Caco-2 (cell line): ENCODE measurements at regions not wholly inside any gene's neighbourhood (a gene's known extent, or its start where the extent isn't known, plus 50 kb on each side); places are given as distances from the start of the nearest gene placed in this dataset.

ENCODE experiments used
- BruUV-seq: library from RNA; stranded (reverse); fragments of 400-500 nt; replicated peaks from 2 replicates; lab custom pipeline; 2021; lab: Mats Ljungman, UMichigan
- CTCF ChIA-PET: fragments of 300-600 bp; sonication (Branson Sonifier 250); formaldehyde crosslinking; loops from one replicate; lab custom pipeline; 2022; ENCODE audit warnings: antibody characterized with exemption; lab: Charles Lee
- POLR2A ChIA-PET: fragments of 300-600 bp; sonication (Branson Sonifier 250); formaldehyde crosslinking; loops from one replicate; lab custom pipeline; 2022; ENCODE audit warnings: antibody characterized with exemption; lab: Charles Lee
- DNase-seq, 2 experiments: peaks; one replicate each; pipeline versions ENCODE4 v3.0.0 to v3.0.0-alpha.2; 2020 to 2022
- H3K27me3 ChIP-seq: replicated peaks from 2 replicates; pipeline ENCODE4 v1.6.0; 2011; ENCODE audit warnings: low read length; ENCODE audit not compliant: control insufficient read depth, insufficient read depth
- H3K36me3 ChIP-seq: 2 replicates; pipeline ENCODE4 v1.5.1; 2011; ENCODE audit warnings: low read length; ENCODE audit not compliant: control insufficient read depth, insufficient read depth
- H3K4me1 ChIP-seq: fragments of 250-450 bp; sonication (Bioruptor Pico); 2 replicates; pipeline ENCODE4 v1.5.1; 2020; ENCODE audit warnings: mild to moderate bottlenecking
- H3K4me3 ChIP-seq: 2 replicates; pipeline ENCODE4 v1.5.1; 2011; ENCODE audit warnings: low read depth, mild to moderate bottlenecking, control low read depth, low read length
- H3K9me3 ChIP-seq: fragments of 250-450 bp; sonication (Bioruptor Pico); 2 replicates; pipeline ENCODE4 v1.5.1; 2020; ENCODE audit warnings: mild to moderate bottlenecking, moderate library complexity
- H3K27ac Mint-ChIP-seq: one replicate; pipeline ENCODE4 v1.8.0; 2022; ENCODE audit warnings: mixed read lengths; ENCODE audit not compliant: unreplicated experiment
- H3K27me3 Mint-ChIP-seq: one replicate; pipeline ENCODE4 v1.8.0; 2022; ENCODE audit warnings: mixed read lengths; ENCODE audit not compliant: insufficient read depth, unreplicated experiment
- H3K36me3 Mint-ChIP-seq: one replicate; pipeline ENCODE4 v1.8.0; 2022; ENCODE audit warnings: mild to moderate bottlenecking, mixed read lengths; ENCODE audit not compliant: insufficient read depth, unreplicated experiment
- H3K4me1 Mint-ChIP-seq: one replicate; pipeline ENCODE4 v1.8.0; 2022; ENCODE audit warnings: low read depth, mixed read lengths; ENCODE audit not compliant: unreplicated experiment
- H3K4me3 Mint-ChIP-seq: one replicate; pipeline ENCODE4 v1.8.0; 2022; ENCODE audit warnings: mild to moderate bottlenecking, moderate library complexity, mixed read lengths; ENCODE audit not compliant: unreplicated experiment
- H3K9me3 Mint-ChIP-seq: one replicate; pipeline ENCODE4 v1.8.0; 2022; ENCODE audit warnings: mixed read lengths; ENCODE audit not compliant: unreplicated experiment
- intact Hi-C: fragments of 100-400 bp; cut with micrococcal nuclease; formaldehyde crosslinking; loops from one replicate; pipeline ENCODE4 v1.10.0; 2022; ENCODE audit not compliant: unreplicated experiment
- TF ChIP-seq, protein P1 (sequence below), 2 experiments: fragments of 200-600 bp in 1 of 2; IDR thresholded peaks; 1 replicate in 1 of 2; 2 replicates in 1 of 2; pipeline versions ENCODE4 v1.5.1 to v1.8.0; 2011 to 2022; ENCODE audit warnings: antibody characterized with exemption in 1 of 2, control low read depth in 1 of 2, inconsistent platforms in 1 of 2, low read depth in 1 of 2, low read length in 1 of 2, mild to moderate bottlenecking in 1 of 2, moderate library complexity in 1 of 2; ENCODE audit not compliant: insufficient read depth in 1 of 2, severe bottlenecking in 1 of 2, unreplicated experiment in 1 of 2

DNA sequence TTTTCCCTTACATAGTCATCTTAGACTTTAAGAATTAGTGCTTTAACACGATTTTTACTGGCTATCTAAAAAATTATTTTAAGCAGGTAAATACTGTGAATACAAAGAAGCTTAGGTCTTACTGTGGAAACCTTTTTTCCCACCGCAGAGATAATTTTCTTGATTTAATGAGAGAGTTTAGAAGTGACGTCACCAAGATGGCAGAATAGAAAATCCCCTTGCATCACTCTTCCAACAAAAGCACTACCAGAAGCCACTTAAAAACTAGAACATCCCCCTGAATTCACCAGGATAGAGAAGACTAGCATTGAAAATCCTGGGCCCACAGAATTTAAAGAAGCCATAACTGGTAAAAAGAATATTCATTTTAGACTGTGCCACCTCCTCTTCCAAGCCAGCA lies 375.4 kb upstream of the PTCHD4 start:
- ChIA-PET POLR2A (no interaction called here), CTCF (no interaction called here)
- H3K4me3 Mint-ChIP-seq: no peak overlapping the region
- TF ChIP-seq, protein P1, sequence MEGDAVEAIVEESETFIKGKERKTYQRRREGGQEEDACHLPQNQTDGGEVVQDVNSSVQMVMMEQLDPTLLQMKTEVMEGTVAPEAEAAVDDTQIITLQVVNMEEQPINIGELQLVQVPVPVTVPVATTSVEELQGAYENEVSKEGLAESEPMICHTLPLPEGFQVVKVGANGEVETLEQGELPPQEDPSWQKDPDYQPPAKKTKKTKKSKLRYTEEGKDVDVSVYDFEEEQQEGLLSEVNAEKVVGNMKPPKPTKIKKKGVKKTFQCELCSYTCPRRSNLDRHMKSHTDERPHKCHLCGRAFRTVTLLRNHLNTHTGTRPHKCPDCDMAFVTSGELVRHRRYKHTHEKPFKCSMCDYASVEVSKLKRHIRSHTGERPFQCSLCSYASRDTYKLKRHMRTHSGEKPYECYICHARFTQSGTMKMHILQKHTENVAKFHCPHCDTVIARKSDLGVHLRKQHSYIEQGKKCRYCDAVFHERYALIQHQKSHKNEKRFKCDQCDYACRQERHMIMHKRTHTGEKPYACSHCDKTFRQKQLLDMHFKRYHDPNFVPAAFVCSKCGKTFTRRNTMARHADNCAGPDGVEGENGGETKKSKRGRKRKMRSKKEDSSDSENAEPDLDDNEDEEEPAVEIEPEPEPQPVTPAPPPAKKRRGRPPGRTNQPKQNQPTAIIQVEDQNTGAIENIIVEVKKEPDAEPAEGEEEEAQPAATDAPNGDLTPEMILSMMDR (IDR thresholded peaks at IDR 0.05; ENCODE audit: insufficient read depth in 1 of 2, low read depth in 1 of 2, low read length in 1 of 2, severe bottlenecking in 1 of 2, unreplicated experiment in 1 of 2): no peak
- intact Hi-C loops: no loop called here
- Histone ChIP-seq H3K9me3 (no peaks in the 10 kb centered on the region), H3K36me3 (no peaks in the 10 kb centered on the region), H3K27me3 (no peaks in the 10 kb centered on the region), H3K4me3 (no peak overlapping the region), H3K4me1 (no peaks in the 10 kb centered on the region)
- H3K27ac Mint-ChIP-seq: no peak overlapping the region
- no peaks in the 10 kb centered on the region for H3K4me1 Mint-ChIP-seq
- no peaks in the 10 kb centered on the region for H3K9me3 Mint-ChIP-seq
- peaks cover 3% of the 10 kb centered on the region for H3K27me3 Mint-ChIP-seq
- no peaks in the 10 kb centered on the region for H3K36me3 Mint-ChIP-seq
- no TSS peak for BruUV-seq
- no peak for DNase-seq

DNA sequence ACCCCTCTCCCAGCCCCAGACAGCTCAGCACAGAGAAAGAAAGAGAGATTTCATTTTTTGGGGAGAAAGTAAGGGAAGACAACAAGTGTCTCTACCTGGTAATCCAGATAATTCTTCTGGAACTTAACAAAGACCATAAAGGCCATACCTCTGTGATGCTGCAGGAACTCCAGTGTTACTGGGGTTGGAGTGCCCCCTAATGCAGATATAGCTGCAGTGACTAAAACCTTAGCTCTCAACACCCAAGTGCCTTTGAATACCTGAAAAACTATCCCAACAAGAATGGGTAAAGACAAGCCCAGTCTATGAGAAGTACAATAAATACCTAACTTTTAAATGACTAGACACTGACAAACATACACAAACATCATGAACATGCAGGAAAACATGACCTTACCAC lies 365.3 kb upstream of the PTCHD4 start:
- POLR2A ChIA-PET: no interaction called here
- no peaks in the 10 kb centered on the region for H3K36me3 Mint-ChIP-seq
- intact Hi-C loops: loop anchor here (5.0 kb wide), 1 partner anchor 389 kb away; no protein-coding TSS in a partner anchor
- BruUV-seq: no TSS peak
- Histone ChIP-seq H3K4me1 (no peaks in the 10 kb centered on the region), H3K27me3 (no peaks in the 10 kb centered on the region), H3K36me3 (no peaks in the 10 kb centered on the region), H3K4me3 (no peak overlapping the region), H3K9me3 (no peaks in the 10 kb centered on the region)
- H3K9me3 Mint-ChIP-seq: no peaks in the 10 kb centered on the region
- H3K27ac Mint-ChIP-seq: no peak overlapping the region
- H3K4me3 Mint-ChIP-seq: no peak overlapping the region
- H3K27me3 Mint-ChIP-seq: peaks cover 5% of the 10 kb centered on the region
- TF ChIP-seq, protein P1 (IDR thresholded peaks at IDR 0.05; ENCODE audit: insufficient read depth in 1 of 2, low read depth in 1 of 2, low read length in 1 of 2, severe bottlenecking in 1 of 2, unreplicated experiment in 1 of 2): peak in 1 of 2 experiments; percentile 34
- CTCF ChIA-PET: interaction anchor here (0.7 to 1.0 kb wide), 2 partner anchors 389 to 696 kb away, joined by 3 to 6 read pairs; no protein-coding TSS in a partner anchor
- H3K4me1 Mint-ChIP-seq: no peaks in the 10 kb centered on the region
- DNase-seq: peak in 1 of 2 experiments; percentile 7

DNA sequence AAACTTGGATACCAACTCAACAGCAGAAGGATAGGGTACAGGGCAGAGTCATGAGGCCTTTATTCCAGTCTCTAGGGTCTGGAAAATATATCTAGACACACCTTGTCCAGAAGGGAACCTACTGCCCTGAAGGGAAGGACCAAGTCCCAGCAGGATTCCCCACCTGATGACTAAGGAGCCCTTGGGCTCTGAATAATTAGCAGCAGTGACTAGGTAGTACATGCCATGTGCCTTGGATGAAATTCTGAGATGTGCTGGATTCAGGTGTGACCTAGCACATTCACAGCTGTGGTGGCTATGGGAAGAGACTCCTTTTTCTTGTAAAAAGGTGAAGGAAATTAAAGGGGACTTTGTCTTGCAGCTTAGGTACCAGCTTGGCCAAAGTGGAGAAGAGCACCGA lies 364.3 kb upstream of the PTCHD4 start:
- intact Hi-C loops: loop anchor here (5.0 kb wide), 1 partner anchor 388 kb away; no protein-coding TSS in a partner anchor
- Histone ChIP-seq H3K27me3 (no peaks in the 10 kb centered on the region), H3K4me3 (no peak overlapping the region), H3K36me3 (no peaks in the 10 kb centered on the region), H3K4me1 (no peaks in the 10 kb centered on the region), H3K9me3 (no peaks in the 10 kb centered on the region)
- TF ChIP-seq, protein P1 (IDR thresholded peaks at IDR 0.05; ENCODE audit: insufficient read depth in 1 of 2, low read depth in 1 of 2, low read length in 1 of 2, severe bottlenecking in 1 of 2, unreplicated experiment in 1 of 2): no peak
- Mint-ChIP-seq H3K9me3 (no peaks in the 10 kb centered on the region), H3K27ac (no peak overlapping the region), H3K4me1 (no peaks in the 10 kb centered on the region), H3K36me3 (no peaks in the 10 kb centered on the region), H3K27me3 (peaks cover 5% of the 10 kb centered on the region), H3K4me3 (no peak overlapping the region)
- BruUV-seq: no TSS peak
- ChIA-PET POLR2A (no interaction called here), CTCF (no interaction called here)
- no peak for DNase-seq
